H1 (cell line): ENCODE measurements at regions not wholly inside any gene's neighbourhood (a gene's known extent, or its start where the extent isn't known, plus 50 kb on each side); places are given as distances from the start of the nearest gene placed in this dataset.

Source experiments
- GABPA ChIP-seq: IDR thresholded peaks from 2 replicates; pipeline ENCODE4 v1.6.1; 2011; ENCODE audit warnings: mild to moderate bottlenecking, low read length, moderate library complexity, borderline replicate concordance; ENCODE audit not compliant: insufficient read depth
- NANOG ChIP-seq: IDR thresholded peaks from 2 replicates; pipeline ENCODE4 v1.6.1; 2011; ENCODE audit warnings: low read length, low read depth, mild to moderate bottlenecking, inconsistent platforms; ENCODE audit not compliant: insufficient read depth, poor library complexity, severe bottlenecking
- SRF ChIP-seq: IDR thresholded peaks from 2 replicates; pipeline ENCODE4 v1.6.1; 2011; ENCODE audit warnings: mild to moderate bottlenecking, low read depth, low read length, moderate library complexity
- TF ChIP-seq, protein P1 (sequence below): fragments of 300-600 bp; sonication (generic); IDR thresholded peaks from 2 replicates; pipeline ENCODE4 v1.7.1; 2012; ENCODE audit warnings: low read length, moderate library complexity, mild to moderate bottlenecking, inconsistent platforms; ENCODE audit not compliant: insufficient replicate concordance

DNA sequence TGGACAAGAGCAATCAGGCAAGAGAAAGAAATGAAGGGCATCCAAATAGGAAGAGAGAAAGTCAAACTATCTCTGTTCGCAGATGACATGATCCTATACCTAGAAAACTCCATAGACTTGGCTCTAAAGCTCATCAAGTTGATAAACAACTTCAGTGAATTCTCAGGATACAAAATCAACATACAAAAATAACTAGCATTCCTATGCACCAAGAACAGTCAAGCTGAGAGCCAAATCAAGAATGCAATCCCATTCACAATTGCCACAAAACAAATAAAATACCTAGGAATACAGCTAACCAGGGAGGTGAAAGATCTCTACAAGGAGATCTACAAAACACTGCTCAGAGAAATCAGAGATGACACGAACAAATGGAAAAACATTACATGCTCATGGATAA is 417.5 kb upstream of the ATP2B1 start (continued):
- TF ChIP-seq, protein P1, sequence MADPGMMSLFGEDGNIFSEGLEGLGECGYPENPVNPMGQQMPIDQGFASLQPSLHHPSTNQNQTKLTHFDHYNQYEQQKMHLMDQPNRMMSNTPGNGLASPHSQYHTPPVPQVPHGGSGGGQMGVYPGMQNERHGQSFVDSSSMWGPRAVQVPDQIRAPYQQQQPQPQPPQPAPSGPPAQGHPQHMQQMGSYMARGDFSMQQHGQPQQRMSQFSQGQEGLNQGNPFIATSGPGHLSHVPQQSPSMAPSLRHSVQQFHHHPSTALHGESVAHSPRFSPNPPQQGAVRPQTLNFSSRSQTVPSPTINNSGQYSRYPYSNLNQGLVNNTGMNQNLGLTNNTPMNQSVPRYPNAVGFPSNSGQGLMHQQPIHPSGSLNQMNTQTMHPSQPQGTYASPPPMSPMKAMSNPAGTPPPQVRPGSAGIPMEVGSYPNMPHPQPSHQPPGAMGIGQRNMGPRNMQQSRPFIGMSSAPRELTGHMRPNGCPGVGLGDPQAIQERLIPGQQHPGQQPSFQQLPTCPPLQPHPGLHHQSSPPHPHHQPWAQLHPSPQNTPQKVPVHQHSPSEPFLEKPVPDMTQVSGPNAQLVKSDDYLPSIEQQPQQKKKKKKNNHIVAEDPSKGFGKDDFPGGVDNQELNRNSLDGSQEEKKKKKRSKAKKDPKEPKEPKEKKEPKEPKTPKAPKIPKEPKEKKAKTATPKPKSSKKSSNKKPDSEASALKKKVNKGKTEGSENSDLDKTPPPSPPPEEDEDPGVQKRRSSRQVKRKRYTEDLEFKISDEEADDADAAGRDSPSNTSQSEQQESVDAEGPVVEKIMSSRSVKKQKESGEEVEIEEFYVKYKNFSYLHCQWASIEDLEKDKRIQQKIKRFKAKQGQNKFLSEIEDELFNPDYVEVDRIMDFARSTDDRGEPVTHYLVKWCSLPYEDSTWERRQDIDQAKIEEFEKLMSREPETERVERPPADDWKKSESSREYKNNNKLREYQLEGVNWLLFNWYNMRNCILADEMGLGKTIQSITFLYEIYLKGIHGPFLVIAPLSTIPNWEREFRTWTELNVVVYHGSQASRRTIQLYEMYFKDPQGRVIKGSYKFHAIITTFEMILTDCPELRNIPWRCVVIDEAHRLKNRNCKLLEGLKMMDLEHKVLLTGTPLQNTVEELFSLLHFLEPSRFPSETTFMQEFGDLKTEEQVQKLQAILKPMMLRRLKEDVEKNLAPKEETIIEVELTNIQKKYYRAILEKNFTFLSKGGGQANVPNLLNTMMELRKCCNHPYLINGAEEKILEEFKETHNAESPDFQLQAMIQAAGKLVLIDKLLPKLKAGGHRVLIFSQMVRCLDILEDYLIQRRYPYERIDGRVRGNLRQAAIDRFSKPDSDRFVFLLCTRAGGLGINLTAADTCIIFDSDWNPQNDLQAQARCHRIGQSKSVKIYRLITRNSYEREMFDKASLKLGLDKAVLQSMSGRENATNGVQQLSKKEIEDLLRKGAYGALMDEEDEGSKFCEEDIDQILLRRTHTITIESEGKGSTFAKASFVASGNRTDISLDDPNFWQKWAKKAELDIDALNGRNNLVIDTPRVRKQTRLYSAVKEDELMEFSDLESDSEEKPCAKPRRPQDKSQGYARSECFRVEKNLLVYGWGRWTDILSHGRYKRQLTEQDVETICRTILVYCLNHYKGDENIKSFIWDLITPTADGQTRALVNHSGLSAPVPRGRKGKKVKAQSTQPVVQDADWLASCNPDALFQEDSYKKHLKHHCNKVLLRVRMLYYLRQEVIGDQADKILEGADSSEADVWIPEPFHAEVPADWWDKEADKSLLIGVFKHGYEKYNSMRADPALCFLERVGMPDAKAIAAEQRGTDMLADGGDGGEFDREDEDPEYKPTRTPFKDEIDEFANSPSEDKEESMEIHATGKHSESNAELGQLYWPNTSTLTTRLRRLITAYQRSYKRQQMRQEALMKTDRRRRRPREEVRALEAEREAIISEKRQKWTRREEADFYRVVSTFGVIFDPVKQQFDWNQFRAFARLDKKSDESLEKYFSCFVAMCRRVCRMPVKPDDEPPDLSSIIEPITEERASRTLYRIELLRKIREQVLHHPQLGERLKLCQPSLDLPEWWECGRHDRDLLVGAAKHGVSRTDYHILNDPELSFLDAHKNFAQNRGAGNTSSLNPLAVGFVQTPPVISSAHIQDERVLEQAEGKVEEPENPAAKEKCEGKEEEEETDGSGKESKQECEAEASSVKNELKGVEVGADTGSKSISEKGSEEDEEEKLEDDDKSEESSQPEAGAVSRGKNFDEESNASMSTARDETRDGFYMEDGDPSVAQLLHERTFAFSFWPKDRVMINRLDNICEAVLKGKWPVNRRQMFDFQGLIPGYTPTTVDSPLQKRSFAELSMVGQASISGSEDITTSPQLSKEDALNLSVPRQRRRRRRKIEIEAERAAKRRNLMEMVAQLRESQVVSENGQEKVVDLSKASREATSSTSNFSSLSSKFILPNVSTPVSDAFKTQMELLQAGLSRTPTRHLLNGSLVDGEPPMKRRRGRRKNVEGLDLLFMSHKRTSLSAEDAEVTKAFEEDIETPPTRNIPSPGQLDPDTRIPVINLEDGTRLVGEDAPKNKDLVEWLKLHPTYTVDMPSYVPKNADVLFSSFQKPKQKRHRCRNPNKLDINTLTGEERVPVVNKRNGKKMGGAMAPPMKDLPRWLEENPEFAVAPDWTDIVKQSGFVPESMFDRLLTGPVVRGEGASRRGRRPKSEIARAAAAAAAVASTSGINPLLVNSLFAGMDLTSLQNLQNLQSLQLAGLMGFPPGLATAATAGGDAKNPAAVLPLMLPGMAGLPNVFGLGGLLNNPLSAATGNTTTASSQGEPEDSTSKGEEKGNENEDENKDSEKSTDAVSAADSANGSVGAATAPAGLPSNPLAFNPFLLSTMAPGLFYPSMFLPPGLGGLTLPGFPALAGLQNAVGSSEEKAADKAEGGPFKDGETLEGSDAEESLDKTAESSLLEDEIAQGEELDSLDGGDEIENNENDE, result no peak
- TF ChIP-seq SRF, result no peak
- TF ChIP-seq GABPA, result no peak
- TF ChIP-seq NANOG, result no peak
